ENCODE measurements at regions not wholly inside any gene's neighbourhood (a gene's known extent, or its start where the extent isn't known, plus 50 kb on each side); places are given as distances from the start of the nearest gene placed in this dataset.

DNA sequence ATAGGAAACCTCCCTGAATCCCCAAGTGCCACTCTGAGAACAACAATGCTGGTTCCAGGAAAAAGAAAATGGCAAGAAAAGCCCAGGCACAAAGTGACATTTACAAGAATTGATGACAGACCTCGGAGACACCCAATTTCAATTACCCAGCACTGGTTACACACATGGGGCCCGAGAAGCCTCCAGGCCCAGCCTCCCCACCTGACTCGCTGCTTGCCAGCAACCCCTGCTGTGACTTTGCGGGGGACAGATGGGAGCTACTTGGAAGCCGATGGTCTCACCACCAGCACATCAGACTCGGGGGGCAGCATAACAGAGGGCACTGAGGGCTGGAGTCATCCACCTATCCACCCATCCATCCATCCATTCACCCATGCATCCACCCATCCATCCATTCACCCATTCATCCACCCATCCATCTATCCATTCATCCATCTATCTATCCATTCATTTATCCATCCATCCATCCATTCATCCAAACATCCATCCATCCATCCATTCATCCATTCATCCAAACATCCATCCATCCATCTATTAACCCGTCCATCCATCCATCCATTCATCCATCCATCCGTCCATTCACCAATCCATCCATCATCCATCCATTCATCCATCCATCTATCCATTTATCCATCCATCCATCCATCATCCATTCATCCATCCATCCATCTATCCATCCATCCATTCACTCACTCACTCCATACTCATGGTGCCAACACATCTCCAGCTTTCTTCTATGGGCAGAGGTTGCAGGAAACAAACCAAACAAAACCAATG lies 567.6 kb downstream of the BRD1 start:
- no peaks in the 10 kb centered on the region for H3K27me3 ChIP-seq (ENCODE audit: insufficient read depth, poor library complexity, severe bottlenecking)
- no peak for DNase-seq (ENCODE audit: low read depth in 1 of 2, low spot score in 1 of 2)
- H3K4me3 ChIP-seq (replicated peaks; ENCODE audit: insufficient read depth, low read length): no peak overlapping the region
- H3K27ac ChIP-seq (replicated peaks): no peak overlapping the region
- TF ChIP-seq SPI1 (IDR thresholded peaks at IDR 0.05; ENCODE audit: borderline replicate concordance, low read depth) (no peak), POLR2AphosphoS5 (IDR thresholded peaks at IDR 0.05; ENCODE audit: low read depth) (no peak), GABPA (IDR thresholded peaks at IDR 0.05; ENCODE audit: low read depth) (no peak)
- TF ChIP-seq, protein P1, sequence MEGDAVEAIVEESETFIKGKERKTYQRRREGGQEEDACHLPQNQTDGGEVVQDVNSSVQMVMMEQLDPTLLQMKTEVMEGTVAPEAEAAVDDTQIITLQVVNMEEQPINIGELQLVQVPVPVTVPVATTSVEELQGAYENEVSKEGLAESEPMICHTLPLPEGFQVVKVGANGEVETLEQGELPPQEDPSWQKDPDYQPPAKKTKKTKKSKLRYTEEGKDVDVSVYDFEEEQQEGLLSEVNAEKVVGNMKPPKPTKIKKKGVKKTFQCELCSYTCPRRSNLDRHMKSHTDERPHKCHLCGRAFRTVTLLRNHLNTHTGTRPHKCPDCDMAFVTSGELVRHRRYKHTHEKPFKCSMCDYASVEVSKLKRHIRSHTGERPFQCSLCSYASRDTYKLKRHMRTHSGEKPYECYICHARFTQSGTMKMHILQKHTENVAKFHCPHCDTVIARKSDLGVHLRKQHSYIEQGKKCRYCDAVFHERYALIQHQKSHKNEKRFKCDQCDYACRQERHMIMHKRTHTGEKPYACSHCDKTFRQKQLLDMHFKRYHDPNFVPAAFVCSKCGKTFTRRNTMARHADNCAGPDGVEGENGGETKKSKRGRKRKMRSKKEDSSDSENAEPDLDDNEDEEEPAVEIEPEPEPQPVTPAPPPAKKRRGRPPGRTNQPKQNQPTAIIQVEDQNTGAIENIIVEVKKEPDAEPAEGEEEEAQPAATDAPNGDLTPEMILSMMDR (IDR thresholded peaks at IDR 0.05; ENCODE audit: insufficient read depth, low read length): no peak
- TF ChIP-seq, protein P2, sequence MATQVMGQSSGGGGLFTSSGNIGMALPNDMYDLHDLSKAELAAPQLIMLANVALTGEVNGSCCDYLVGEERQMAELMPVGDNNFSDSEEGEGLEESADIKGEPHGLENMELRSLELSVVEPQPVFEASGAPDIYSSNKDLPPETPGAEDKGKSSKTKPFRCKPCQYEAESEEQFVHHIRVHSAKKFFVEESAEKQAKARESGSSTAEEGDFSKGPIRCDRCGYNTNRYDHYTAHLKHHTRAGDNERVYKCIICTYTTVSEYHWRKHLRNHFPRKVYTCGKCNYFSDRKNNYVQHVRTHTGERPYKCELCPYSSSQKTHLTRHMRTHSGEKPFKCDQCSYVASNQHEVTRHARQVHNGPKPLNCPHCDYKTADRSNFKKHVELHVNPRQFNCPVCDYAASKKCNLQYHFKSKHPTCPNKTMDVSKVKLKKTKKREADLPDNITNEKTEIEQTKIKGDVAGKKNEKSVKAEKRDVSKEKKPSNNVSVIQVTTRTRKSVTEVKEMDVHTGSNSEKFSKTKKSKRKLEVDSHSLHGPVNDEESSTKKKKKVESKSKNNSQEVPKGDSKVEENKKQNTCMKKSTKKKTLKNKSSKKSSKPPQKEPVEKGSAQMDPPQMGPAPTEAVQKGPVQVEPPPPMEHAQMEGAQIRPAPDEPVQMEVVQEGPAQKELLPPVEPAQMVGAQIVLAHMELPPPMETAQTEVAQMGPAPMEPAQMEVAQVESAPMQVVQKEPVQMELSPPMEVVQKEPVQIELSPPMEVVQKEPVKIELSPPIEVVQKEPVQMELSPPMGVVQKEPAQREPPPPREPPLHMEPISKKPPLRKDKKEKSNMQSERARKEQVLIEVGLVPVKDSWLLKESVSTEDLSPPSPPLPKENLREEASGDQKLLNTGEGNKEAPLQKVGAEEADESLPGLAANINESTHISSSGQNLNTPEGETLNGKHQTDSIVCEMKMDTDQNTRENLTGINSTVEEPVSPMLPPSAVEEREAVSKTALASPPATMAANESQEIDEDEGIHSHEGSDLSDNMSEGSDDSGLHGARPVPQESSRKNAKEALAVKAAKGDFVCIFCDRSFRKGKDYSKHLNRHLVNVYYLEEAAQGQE (IDR thresholded peaks at IDR 0.05; ENCODE audit: insufficient replicate concordance, low read depth): no peak

DNA sequence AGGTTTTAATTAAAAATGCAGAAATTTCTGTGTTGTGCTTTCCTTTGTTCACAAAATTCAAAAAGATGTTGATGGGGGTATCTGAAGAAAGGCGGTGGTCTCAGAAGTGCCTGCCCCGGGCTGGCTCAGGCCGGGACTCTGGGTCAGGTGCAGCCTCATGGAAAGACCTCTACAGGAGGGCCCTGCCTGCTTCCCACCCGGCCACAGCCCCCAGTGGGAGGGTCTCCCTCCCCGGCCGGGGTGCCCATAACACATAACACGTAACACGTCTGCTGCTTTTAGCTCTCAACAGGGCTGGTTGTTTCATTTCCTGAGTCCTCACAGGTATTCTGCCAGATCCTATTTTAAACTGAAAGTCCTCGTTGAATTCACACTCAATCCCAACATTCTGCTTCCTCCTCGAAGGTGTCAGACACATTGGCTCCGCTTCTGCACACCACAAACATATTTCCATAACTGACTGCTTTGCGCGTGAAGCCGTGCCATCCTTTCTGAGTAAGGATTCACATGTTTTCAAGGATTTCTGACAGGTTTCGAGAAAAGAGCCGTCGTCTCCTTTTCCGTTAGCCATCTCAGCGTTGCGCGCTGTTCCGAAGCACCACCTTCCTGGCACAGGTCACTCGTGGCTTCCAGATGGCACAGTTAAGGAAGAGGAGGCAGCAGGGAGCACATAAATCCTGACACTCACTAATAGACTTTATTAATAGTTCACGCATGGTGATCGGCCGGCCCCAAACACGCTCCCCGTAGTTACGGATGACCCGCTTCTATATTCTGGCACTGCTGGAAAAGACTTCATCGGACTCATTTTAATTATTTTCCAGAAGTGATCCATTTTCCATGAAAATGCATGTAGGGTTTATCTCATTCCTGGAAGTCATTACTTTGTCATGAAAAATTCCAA lies 569.3 kb downstream of the BRD1 start:
- DNase-seq (ENCODE audit: low read depth in 1 of 2, low spot score in 1 of 2): no peak
- no peak overlapping the region for H3K4me3 ChIP-seq (replicated peaks; ENCODE audit: insufficient read depth, low read length)
- no peak overlapping the region for H3K27ac ChIP-seq (replicated peaks)
- no peaks in the 10 kb centered on the region for H3K27me3 ChIP-seq (ENCODE audit: insufficient read depth, poor library complexity, severe bottlenecking)
- TF ChIP-seq GABPA (IDR thresholded peaks at IDR 0.05; ENCODE audit: low read depth): no peak
- TF ChIP-seq, protein P2 (IDR thresholded peaks at IDR 0.05; ENCODE audit: insufficient replicate concordance, low read depth): no peak
- no peak for TF ChIP-seq POLR2AphosphoS5 (IDR thresholded peaks at IDR 0.05; ENCODE audit: low read depth)
- TF ChIP-seq, protein P1 (IDR thresholded peaks at IDR 0.05; ENCODE audit: insufficient read depth, low read length): no peak

DNA sequence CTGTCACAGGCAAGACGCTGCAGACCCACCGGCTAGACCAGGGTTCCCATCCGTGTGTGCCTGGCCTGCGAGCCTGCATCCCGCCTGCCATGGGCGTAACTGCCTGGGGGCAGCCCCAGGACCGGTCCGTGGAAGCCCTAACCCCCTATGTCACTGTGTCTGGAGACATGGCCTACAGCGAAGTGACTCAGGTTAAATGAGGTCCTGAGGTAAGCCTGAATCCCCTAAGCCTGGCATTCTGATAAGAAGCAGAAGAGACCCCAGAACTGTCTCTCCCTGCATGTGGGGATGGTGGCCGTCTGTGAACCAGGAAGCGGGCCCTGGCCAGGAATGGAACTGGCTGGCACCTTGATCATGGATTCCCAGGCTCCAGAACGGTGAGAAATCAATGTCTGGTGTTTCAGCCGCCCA lies 570.1 kb downstream of the BRD1 start:
- H3K27ac ChIP-seq (replicated peaks): no peak overlapping the region
- H3K27me3 ChIP-seq (ENCODE audit: insufficient read depth, poor library complexity, severe bottlenecking): no peaks in the 10 kb centered on the region
- DNase-seq (ENCODE audit: low read depth in 1 of 2, low spot score in 1 of 2): no peak
- H3K4me3 ChIP-seq (replicated peaks; ENCODE audit: insufficient read depth, low read length): no peak overlapping the region
- TF ChIP-seq, protein P2 (IDR thresholded peaks at IDR 0.05; ENCODE audit: insufficient replicate concordance, low read depth): no peak
- TF ChIP-seq GABPA (IDR thresholded peaks at IDR 0.05; ENCODE audit: low read depth) (no peak), SPI1 (IDR thresholded peaks at IDR 0.05; ENCODE audit: borderline replicate concordance, low read depth) (no peak), POLR2AphosphoS5 (IDR thresholded peaks at IDR 0.05; ENCODE audit: low read depth) (no peak)
- TF ChIP-seq, protein P1 (IDR thresholded peaks at IDR 0.05; ENCODE audit: insufficient read depth, low read length): no peak

All from HL-60 (cell line).